ENCODE measurements at regions not wholly inside any gene's neighbourhood (a gene's known extent, or its start where the extent isn't known, plus 50 kb on each side); places are given as distances from the start of the nearest gene placed in this dataset.
"Not testable (repeated sequence)": the region's sequence is repeated elsewhere in the genome, so short reads cannot be mapped to it uniquely, and the experiment has no call there.

GRCh38 chr4:117157360-117157759, 72.0 kb upstream of the TRAM1L1 start:
- Histone ChIP-seq H4K20me1 (ENCODE audit: insufficient read depth) (no peaks in the 10 kb centered on the region), H3K9ac (no peak overlapping the region), H2AFZ (ENCODE audit: low read depth) (no peak overlapping the region), H3K27me3 (ENCODE audit: insufficient read depth, low read depth) (no peaks in the 10 kb centered on the region), H3K4me3 (IDR thresholded peaks at IDR 0.05; ENCODE audit: insufficient read depth, low read depth, low read length) (no peak overlapping the region), H3K79me2 (ENCODE audit: insufficient read depth, low read depth) (no peaks in the 10 kb centered on the region), H3K27ac (no peak overlapping the region), H3K4me1 (ENCODE audit: low read depth, poor library complexity, severe bottlenecking) (peaks cover 6% of the 10 kb centered on the region), H3K36me3 (ENCODE audit: insufficient read depth) (no peaks in the 10 kb centered on the region), H3K4me2 (no peak overlapping the region)
- TF ChIP-seq, protein P1, sequence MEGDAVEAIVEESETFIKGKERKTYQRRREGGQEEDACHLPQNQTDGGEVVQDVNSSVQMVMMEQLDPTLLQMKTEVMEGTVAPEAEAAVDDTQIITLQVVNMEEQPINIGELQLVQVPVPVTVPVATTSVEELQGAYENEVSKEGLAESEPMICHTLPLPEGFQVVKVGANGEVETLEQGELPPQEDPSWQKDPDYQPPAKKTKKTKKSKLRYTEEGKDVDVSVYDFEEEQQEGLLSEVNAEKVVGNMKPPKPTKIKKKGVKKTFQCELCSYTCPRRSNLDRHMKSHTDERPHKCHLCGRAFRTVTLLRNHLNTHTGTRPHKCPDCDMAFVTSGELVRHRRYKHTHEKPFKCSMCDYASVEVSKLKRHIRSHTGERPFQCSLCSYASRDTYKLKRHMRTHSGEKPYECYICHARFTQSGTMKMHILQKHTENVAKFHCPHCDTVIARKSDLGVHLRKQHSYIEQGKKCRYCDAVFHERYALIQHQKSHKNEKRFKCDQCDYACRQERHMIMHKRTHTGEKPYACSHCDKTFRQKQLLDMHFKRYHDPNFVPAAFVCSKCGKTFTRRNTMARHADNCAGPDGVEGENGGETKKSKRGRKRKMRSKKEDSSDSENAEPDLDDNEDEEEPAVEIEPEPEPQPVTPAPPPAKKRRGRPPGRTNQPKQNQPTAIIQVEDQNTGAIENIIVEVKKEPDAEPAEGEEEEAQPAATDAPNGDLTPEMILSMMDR (conservative IDR thresholded peaks at IDR 0.05; ENCODE audit: low read depth, low read length) = no peak

DNA sequence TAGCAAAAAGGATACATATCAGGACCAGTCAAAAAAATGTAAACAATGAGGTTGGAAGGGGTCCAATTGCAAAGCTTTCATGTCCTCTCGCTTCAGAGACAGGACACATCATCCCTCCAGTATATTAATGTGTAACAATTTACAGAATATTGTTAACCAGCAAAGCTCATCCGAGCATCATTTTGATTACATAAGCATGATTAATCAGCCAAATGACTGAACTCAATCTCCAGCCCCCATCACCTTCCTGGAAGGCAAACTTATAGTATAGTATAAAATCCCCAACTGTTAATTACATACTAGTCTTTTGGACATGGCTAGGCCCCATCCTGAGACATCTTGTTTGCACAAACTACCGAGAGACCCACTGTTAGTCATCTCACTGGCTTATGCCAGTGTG, 77.6 kb upstream of the TRAM1L1 start:
- Histone ChIP-seq H2AFZ (ENCODE audit: low read depth) (no peak overlapping the region), H3K36me3 (ENCODE audit: insufficient read depth) (no peaks in the 10 kb centered on the region), H3K27me3 (ENCODE audit: insufficient read depth, low read depth) (no peaks in the 10 kb centered on the region), H4K20me1 (ENCODE audit: insufficient read depth) (no peaks in the 10 kb centered on the region), H3K79me2 (ENCODE audit: insufficient read depth, low read depth) (no peaks in the 10 kb centered on the region), H3K4me1 (ENCODE audit: low read depth, poor library complexity, severe bottlenecking) (no peaks in the 10 kb centered on the region), H3K4me2 (no peak overlapping the region), H3K9ac (no peak overlapping the region), H3K4me3 (IDR thresholded peaks at IDR 0.05; ENCODE audit: insufficient read depth, low read depth, low read length) (no peak overlapping the region), H3K27ac (no peak overlapping the region)
- TF ChIP-seq, protein P1 (conservative IDR thresholded peaks at IDR 0.05; ENCODE audit: low read depth, low read length) = no peak

GRCh38 chr4:117164338-117164737, 79.0 kb upstream of the TRAM1L1 start:
- no peak overlapping the region for H3K27ac ChIP-seq
- H3K9ac ChIP-seq = no peak overlapping the region
- no peak overlapping the region for H3K4me3 ChIP-seq (IDR thresholded peaks at IDR 0.05; ENCODE audit: insufficient read depth, low read depth, low read length)
- no peak overlapping the region for H2AFZ ChIP-seq (ENCODE audit: low read depth)
- H4K20me1 ChIP-seq (ENCODE audit: insufficient read depth) = no peaks in the 10 kb centered on the region
- no peaks in the 10 kb centered on the region for H3K79me2 ChIP-seq (ENCODE audit: insufficient read depth, low read depth)
- no peaks in the 10 kb centered on the region for H3K27me3 ChIP-seq (ENCODE audit: insufficient read depth, low read depth)
- no peaks in the 10 kb centered on the region for H3K4me1 ChIP-seq (ENCODE audit: low read depth, poor library complexity, severe bottlenecking)
- no peaks in the 10 kb centered on the region for H3K36me3 ChIP-seq (ENCODE audit: insufficient read depth)
- no peak overlapping the region for H3K4me2 ChIP-seq
- TF ChIP-seq, protein P1 (conservative IDR thresholded peaks at IDR 0.05; ENCODE audit: low read depth, low read length) = no peak

- not testable (repeated sequence) for H2AFZ ChIP-seq (ENCODE audit: low read depth)
These were observed 90.0 kb upstream of the TRAM1L1 start for GRCh38 chr4:117175369-117175768.

DNA sequence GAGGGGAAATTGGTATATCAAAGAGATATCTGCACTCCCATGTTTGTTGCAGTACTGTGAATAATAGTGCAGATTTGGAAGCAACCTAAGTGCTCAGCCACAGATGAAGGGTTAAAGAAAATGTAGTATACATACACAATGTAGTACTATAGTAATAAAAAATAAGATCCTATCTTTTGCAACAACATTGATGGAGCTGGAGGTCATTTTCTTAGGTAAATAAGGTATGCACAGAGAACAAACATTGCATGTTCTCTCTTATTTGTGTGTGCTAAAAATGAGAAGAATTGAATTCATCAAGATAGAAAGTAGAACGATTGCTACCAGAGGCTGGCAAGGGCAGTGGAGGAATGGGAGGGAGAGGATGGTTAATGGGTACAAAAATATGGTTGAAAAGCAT, 117.9 kb upstream of the TRAM1L1 start:
- Histone ChIP-seq H4K20me1 (ENCODE audit: insufficient read depth) (no peaks in the 10 kb centered on the region), H3K4me1 (ENCODE audit: low read depth, poor library complexity, severe bottlenecking) (no peaks in the 10 kb centered on the region), H3K4me3 (IDR thresholded peaks at IDR 0.05; ENCODE audit: insufficient read depth, low read depth, low read length) (no peak overlapping the region), H3K4me2 (no peak overlapping the region), H3K79me2 (ENCODE audit: insufficient read depth, low read depth) (no peaks in the 10 kb centered on the region), H2AFZ (ENCODE audit: low read depth) (no peak overlapping the region), H3K9ac (no peak overlapping the region), H3K27me3 (ENCODE audit: insufficient read depth, low read depth) (no peaks in the 10 kb centered on the region), H3K36me3 (ENCODE audit: insufficient read depth) (no peaks in the 10 kb centered on the region), H3K27ac (no peak overlapping the region)
- TF ChIP-seq, protein P1 (conservative IDR thresholded peaks at IDR 0.05; ENCODE audit: low read depth, low read length) = no peak

More at GRCh38 chr4:117175369-117175768, 90.0 kb upstream of the TRAM1L1 start:
- not testable (repeated sequence) for H3K9ac ChIP-seq; H3K4me3 ChIP-seq (IDR thresholded peaks at IDR 0.05; ENCODE audit: insufficient read depth, low read depth, low read length); H3K36me3 ChIP-seq (ENCODE audit: insufficient read depth); H4K20me1 ChIP-seq (ENCODE audit: insufficient read depth); H3K4me1 ChIP-seq (ENCODE audit: low read depth, poor library complexity, severe bottlenecking); H3K79me2 ChIP-seq (ENCODE audit: insufficient read depth, low read depth); H3K4me2 ChIP-seq; H3K27ac ChIP-seq; H3K27me3 ChIP-seq (ENCODE audit: insufficient read depth, low read depth)

Measured in KMS-11 (cell line).